ENCODE measurements at regions not wholly inside any gene's neighbourhood (a gene's known extent, or its start where the extent isn't known, plus 50 kb on each side); places are given as distances from the start of the nearest gene placed in this dataset.

DNA sequence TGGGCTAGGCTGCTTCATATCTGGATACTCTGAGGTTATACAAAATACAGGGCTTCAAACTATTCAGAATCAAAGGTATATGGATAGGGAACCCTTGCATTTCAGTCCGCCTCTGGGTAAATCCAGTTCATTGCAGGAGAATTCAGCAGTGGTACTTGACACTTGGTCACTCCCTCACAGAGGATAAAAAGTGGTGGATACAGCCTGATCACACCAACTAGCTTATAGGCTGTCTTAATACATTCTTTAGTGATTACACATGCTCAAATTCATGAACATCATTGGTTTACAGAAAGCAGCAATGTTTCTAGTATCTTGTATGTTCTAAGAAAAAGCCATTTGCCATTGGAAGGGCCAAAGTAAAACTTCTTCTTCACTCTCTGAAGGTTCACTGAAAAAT, 104.8 kb upstream of the PDE5A start:
- TF ChIP-seq, protein P1, sequence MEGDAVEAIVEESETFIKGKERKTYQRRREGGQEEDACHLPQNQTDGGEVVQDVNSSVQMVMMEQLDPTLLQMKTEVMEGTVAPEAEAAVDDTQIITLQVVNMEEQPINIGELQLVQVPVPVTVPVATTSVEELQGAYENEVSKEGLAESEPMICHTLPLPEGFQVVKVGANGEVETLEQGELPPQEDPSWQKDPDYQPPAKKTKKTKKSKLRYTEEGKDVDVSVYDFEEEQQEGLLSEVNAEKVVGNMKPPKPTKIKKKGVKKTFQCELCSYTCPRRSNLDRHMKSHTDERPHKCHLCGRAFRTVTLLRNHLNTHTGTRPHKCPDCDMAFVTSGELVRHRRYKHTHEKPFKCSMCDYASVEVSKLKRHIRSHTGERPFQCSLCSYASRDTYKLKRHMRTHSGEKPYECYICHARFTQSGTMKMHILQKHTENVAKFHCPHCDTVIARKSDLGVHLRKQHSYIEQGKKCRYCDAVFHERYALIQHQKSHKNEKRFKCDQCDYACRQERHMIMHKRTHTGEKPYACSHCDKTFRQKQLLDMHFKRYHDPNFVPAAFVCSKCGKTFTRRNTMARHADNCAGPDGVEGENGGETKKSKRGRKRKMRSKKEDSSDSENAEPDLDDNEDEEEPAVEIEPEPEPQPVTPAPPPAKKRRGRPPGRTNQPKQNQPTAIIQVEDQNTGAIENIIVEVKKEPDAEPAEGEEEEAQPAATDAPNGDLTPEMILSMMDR (IDR thresholded peaks at IDR 0.05; ENCODE audit: low read depth, low read length): no peak
- TF ChIP-seq POLR2A (IDR thresholded peaks at IDR 0.05; ENCODE audit: extremely low read depth, insufficient read length): no peak
- TF ChIP-seq, protein P2, sequence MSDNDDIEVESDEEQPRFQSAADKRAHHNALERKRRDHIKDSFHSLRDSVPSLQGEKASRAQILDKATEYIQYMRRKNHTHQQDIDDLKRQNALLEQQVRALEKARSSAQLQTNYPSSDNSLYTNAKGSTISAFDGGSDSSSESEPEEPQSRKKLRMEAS (IDR thresholded peaks at IDR 0.05; ENCODE audit: low read depth, low read length): no peak
